Keratinocyte (primary cell): ENCODE measurements at regions not wholly inside any gene's neighbourhood (a gene's known extent, or its start where the extent isn't known, plus 50 kb on each side); places are given as distances from the start of the nearest gene placed in this dataset.

ENCODE experiments used
- DNase-seq: peaks from one replicate; pipeline ENCODE4 v3.0.0-alpha.2; 2011; ENCODE audit warnings: low read depth, missing footprints, low spot score
- FAIRE-seq: peaks from 2 replicates; lab custom pipeline; 2011; peaks lifted over from hg19 to GRCh38; lab: Jason Lieb, UNC
- H2AFZ ChIP-seq: 2 replicates; pipeline ENCODE4 v1.6.0; 2012; ENCODE audit warnings: low read length, control low read depth, inconsistent platforms; ENCODE audit not compliant: control insufficient read depth
- H3K27ac ChIP-seq: 2 replicates; pipeline ENCODE4 v1.5.1; 2011; ENCODE audit warnings: low read length; ENCODE audit not compliant: control insufficient read depth, insufficient read depth
- H3K27me3 ChIP-seq: 3 replicates; pipeline ENCODE4 v1.6.0; 2011; ENCODE audit warnings: low read length; ENCODE audit not compliant: control insufficient read depth, insufficient read depth; ENCODE audit errors: extremely low read depth
- H3K36me3 ChIP-seq, 2 experiments: 2 replicates in 1 of 2; 3 replicates in 1 of 2; pipeline ENCODE4 v1.5.1; 2011; ENCODE audit warnings: low read length in 2 of 2, mild to moderate bottlenecking in 1 of 2; ENCODE audit not compliant: control insufficient read depth in 2 of 2, insufficient read depth in 2 of 2; ENCODE audit errors: extremely low read depth in 1 of 2
- H3K4me1 ChIP-seq: 3 replicates; pipeline ENCODE4 v1.5.1; 2011; ENCODE audit warnings: low read length; ENCODE audit not compliant: control insufficient read depth, insufficient read depth; ENCODE audit errors: extremely low read depth
- H3K4me2 ChIP-seq: 3 replicates; pipeline ENCODE4 v1.6.0; 2011; ENCODE audit warnings: low read depth, low read length; ENCODE audit not compliant: control insufficient read depth, insufficient read depth; ENCODE audit errors: extremely low read depth
- H3K4me3 ChIP-seq, 3 experiments: fragments of 200-600 bp in 1 of 3; sonication (generic) in 1 of 3; 2 replicates in 2 of 3; 3 replicates in 1 of 3; pipeline ENCODE4 v1.5.1; 2011 to 2016; ENCODE audit warnings: low read length in 3 of 3, mild to moderate bottlenecking in 3 of 3, control low read depth in 2 of 3, inconsistent platforms in 1 of 3, low read depth in 1 of 3, mixed read lengths in 1 of 3, mixed run types in 1 of 3, moderate library complexity in 1 of 3; ENCODE audit not compliant: control insufficient read depth in 2 of 3, insufficient read depth in 2 of 3; ENCODE audit errors: extremely low read depth in 1 of 3
- H3K79me2 ChIP-seq: 2 replicates; pipeline ENCODE4 v1.6.0; 2012; ENCODE audit warnings: low read length; ENCODE audit not compliant: control insufficient read depth, insufficient read depth
- H3K9ac ChIP-seq: 3 replicates; pipeline ENCODE4 v1.6.0; 2011; ENCODE audit warnings: low read length; ENCODE audit not compliant: control insufficient read depth, insufficient read depth; ENCODE audit errors: extremely low read depth
- H3K9me1 ChIP-seq: 3 replicates; pipeline ENCODE4 v1.6.0; 2011; ENCODE audit warnings: low read length; ENCODE audit not compliant: control insufficient read depth, insufficient read depth; ENCODE audit errors: extremely low read depth
- H3K9me3 ChIP-seq: 2 replicates; pipeline ENCODE4 v1.5.1; 2012; ENCODE audit warnings: low read depth, low read length; ENCODE audit not compliant: control insufficient read depth
- H4K20me1 ChIP-seq: 3 replicates; pipeline ENCODE4 v1.6.0; 2011; ENCODE audit warnings: low read length; ENCODE audit not compliant: control insufficient read depth, insufficient read depth; ENCODE audit errors: extremely low read depth
- EZH2 ChIP-seq: IDR thresholded peaks from one replicate; pipeline ENCODE4 v1.6.1; 2012; ENCODE audit warnings: inconsistent platforms, mild to moderate bottlenecking, low read length, moderate library complexity
- dilution Hi-C: fragments of 300-500 bp; cut with MboI; formaldehyde crosslinking; loops from one replicate; pipeline ENCODE4 v1.7.0; 2020; ENCODE audit warnings: low sequenced_read_pairs; ENCODE audit not compliant: extremely low pct_ligation_motif_present
- TF ChIP-seq, protein P1 (sequence below), 3 experiments: IDR thresholded peaks in 1 of 3; conservative IDR thresholded peaks in 1 of 3; optimal IDR thresholded peaks in 1 of 3; 2 replicates in 2 of 3; 3 replicates in 1 of 3; pipeline versions ENCODE3 to v1.5.1; 2011; ENCODE audit warnings: low read length in 3 of 3, mild to moderate bottlenecking in 3 of 3, moderate library complexity in 2 of 3, control low read depth in 1 of 3, inconsistent platforms in 1 of 3; ENCODE audit not compliant: insufficient read depth in 2 of 3; ENCODE audit errors: extremely low read depth in 1 of 3

DNA sequence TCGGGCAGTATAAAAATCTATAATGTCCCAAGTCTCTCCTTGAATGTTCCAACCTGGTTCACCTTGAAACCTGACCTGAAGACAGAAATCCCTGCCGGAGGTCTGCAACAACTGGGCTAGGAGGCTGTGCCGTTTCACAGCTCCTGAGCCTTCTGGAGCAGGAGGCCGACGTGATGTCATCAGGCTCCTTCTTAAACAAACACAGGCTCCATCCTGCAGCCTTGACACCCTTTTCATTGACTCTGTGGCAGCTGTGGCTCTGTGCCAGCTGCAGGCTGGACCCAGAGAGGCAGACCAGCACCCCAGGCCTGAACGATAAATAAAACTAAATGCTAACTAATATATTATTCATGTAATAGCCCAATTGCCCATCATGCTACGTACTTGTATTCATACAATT is 483.9 kb downstream of the CD83 start:
- Histone ChIP-seq H3K4me2 (no peak overlapping the region), H3K36me3 (no peaks in the 10 kb centered on the region), H3K4me1 (no peaks in the 10 kb centered on the region), H2AFZ (no peak overlapping the region), H3K9me1 (no peaks in the 10 kb centered on the region), H3K79me2 (no peaks in the 10 kb centered on the region), H3K9me3 (no peaks in the 10 kb centered on the region), H3K9ac (no peak overlapping the region), H3K27me3 (no peaks in the 10 kb centered on the region), H3K27ac (no peak overlapping the region), H3K4me3 (no peak overlapping the region), H4K20me1 (no peaks in the 10 kb centered on the region)
- dilution Hi-C loops = no loop called here
- TF ChIP-seq EZH2 = no peak
- TF ChIP-seq, protein P1, sequence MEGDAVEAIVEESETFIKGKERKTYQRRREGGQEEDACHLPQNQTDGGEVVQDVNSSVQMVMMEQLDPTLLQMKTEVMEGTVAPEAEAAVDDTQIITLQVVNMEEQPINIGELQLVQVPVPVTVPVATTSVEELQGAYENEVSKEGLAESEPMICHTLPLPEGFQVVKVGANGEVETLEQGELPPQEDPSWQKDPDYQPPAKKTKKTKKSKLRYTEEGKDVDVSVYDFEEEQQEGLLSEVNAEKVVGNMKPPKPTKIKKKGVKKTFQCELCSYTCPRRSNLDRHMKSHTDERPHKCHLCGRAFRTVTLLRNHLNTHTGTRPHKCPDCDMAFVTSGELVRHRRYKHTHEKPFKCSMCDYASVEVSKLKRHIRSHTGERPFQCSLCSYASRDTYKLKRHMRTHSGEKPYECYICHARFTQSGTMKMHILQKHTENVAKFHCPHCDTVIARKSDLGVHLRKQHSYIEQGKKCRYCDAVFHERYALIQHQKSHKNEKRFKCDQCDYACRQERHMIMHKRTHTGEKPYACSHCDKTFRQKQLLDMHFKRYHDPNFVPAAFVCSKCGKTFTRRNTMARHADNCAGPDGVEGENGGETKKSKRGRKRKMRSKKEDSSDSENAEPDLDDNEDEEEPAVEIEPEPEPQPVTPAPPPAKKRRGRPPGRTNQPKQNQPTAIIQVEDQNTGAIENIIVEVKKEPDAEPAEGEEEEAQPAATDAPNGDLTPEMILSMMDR (optimal IDR thresholded peaks at IDR 0.05 in 1 of 3, IDR thresholded peaks at IDR 0.05 in 1 of 3, conservative IDR thresholded peaks at IDR 0.05 in 1 of 3; ENCODE audit: extremely low read depth in 1 of 3, insufficient read depth in 2 of 3, low read length in 3 of 3) = no peak
- DNase-seq (no peak), FAIRE-seq (no peak)

DNA sequence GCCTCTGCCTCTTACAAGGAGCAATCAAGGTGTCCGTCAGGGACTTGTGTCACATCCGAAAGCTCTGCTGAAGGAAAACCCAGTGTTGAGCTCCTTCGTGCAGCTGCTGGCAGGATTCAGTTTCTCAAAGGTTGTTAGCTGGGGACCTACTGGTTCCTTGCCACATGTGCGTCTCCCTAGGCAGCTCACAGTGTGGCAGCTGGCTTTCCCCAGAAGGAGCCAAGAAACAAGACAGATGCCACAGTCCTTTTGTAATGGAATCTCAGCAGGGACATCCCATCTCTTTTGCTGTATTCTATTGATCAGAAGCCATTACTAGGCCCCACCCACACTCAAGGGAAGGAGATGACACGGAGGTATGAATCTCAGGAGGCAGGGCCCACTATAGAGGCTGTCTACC is 488.8 kb downstream of the CD83 start:
- Histone ChIP-seq H2AFZ (no peak overlapping the region), H3K4me2 (no peak overlapping the region), H3K4me1 (no peaks in the 10 kb centered on the region), H3K27ac (no peak overlapping the region), H3K9ac (no peak overlapping the region), H4K20me1 (no peaks in the 10 kb centered on the region), H3K9me1 (no peaks in the 10 kb centered on the region), H3K79me2 (no peaks in the 10 kb centered on the region), H3K4me3 (no peak overlapping the region), H3K27me3 (no peaks in the 10 kb centered on the region), H3K9me3 (no peaks in the 10 kb centered on the region), H3K36me3 (no peaks in the 10 kb centered on the region)
- FAIRE-seq = no peak
- DNase-seq = no peak
- dilution Hi-C loops = no loop called here
- TF ChIP-seq EZH2 = no peak
- TF ChIP-seq, protein P1 (optimal IDR thresholded peaks at IDR 0.05 in 1 of 3, IDR thresholded peaks at IDR 0.05 in 1 of 3, conservative IDR thresholded peaks at IDR 0.05 in 1 of 3; ENCODE audit: extremely low read depth in 1 of 3, insufficient read depth in 2 of 3, low read length in 3 of 3) = no peak
